Stimulated activated naive CD8-positive, alpha-beta T cell treated with anti-CD3 and anti-CD28 coated beads, Interleukin-15, Interleukin-2, amounts not matched to agents 100 U/mL and 50 U/mL, for 24 hours (primary cell): ENCODE measurements at regions not wholly inside any gene's neighbourhood (a gene's known extent, or its start where the extent isn't known, plus 50 kb on each side); places are given as distances from the start of the nearest gene placed in this dataset.
A peak's percentile ranks its signal among the peaks of the same experiment; 100 is the strongest.

ENCODE experiments used
- ATAC-seq: fragments of 150-1000 bp; cut with Tn5 transposase; one replicate; pipeline ENCODE4 v1.10.0; 2021
- DNase-seq: peaks from one replicate; pipeline ENCODE4 v3.0.0; 2021

- no peak for ATAC-seq
- DNase-seq, result no peak
Observed at GRCh38 chr4:181272422-181272821, 970.8 kb upstream of the TENM3 start.

GRCh38 chr4:181278941-181279340, 964.3 kb upstream of the TENM3 start:
- DNase-seq, result no peak
- ATAC-seq, result no peak

GRCh38 chr4:181281451-181281850, 961.8 kb upstream of the TENM3 start:
- ATAC-seq, result no peak
- no peak for DNase-seq

- ATAC-seq (no peak), DNase-seq (no peak)
Observed at GRCh38 chr4:181289198-181289597, 954.0 kb upstream of the TENM3 start.

GRCh38 chr4:181291615-181292014, 951.6 kb upstream of the TENM3 start:
- ATAC-seq (no peak), DNase-seq (no peak)

GRCh38 chr4:181293014-181293413, 950.2 kb upstream of the TENM3 start:
- no peak for ATAC-seq
- no peak for DNase-seq

- no peak for ATAC-seq
- no peak for DNase-seq
Observed at GRCh38 chr4:181293541-181293940, 949.7 kb upstream of the TENM3 start.

GRCh38 chr4:181294421-181294820, 948.8 kb upstream of the TENM3 start:
- DNase-seq, result no peak
- no peak for ATAC-seq

GRCh38 chr4:181301735-181302710, 941.2 kb upstream of the TENM3 start:
- no peak for ATAC-seq
- DNase-seq, result peak; percentile 39

GRCh38 chr4:181307824-181308223, 935.4 kb upstream of the TENM3 start:
- no peak for ATAC-seq
- DNase-seq, result no peak

GRCh38 chr4:181308476-181309312, 934.5 kb upstream of the TENM3 start:
- no peak for ATAC-seq
- DNase-seq, result no peak

- no peak for ATAC-seq
- no peak for DNase-seq
Observed at GRCh38 chr4:181312066-181312465, 931.1 kb upstream of the TENM3 start.

- ATAC-seq, result no peak
- DNase-seq, result no peak
Observed at GRCh38 chr4:181319629-181320028, 923.6 kb upstream of the TENM3 start.

GRCh38 chr4:181323061-181323460, 920.1 kb upstream of the TENM3 start:
- DNase-seq, result no peak

GRCh38 chr4:181330654-181331201, 912.5 kb upstream of the TENM3 start:
- DNase-seq (no peak), ATAC-seq (no peak)

More at GRCh38 chr4:181323061-181323460, 920.1 kb upstream of the TENM3 start:
- no peak for ATAC-seq

GRCh38 chr4:181331214-181331613, 912.0 kb upstream of the TENM3 start:
- DNase-seq (no peak), ATAC-seq (no peak)

- ATAC-seq (no peak), DNase-seq (no peak)
Observed at GRCh38 chr4:181345931-181346330, 897.3 kb upstream of the TENM3 start.

- ATAC-seq, result no peak
- no peak for DNase-seq
Observed at GRCh38 chr4:181350615-181351415, 892.4 kb upstream of the TENM3 start.

GRCh38 chr4:181364504-181364903, 878.7 kb upstream of the TENM3 start:
- ATAC-seq (no peak), DNase-seq (no peak)

GRCh38 chr4:181365671-181366070, 877.5 kb upstream of the TENM3 start:
- ATAC-seq (no peak), DNase-seq (no peak)

GRCh38 chr4:181372014-181372413, 871.2 kb upstream of the TENM3 start:
- DNase-seq, result no peak
- ATAC-seq, result no peak

- ATAC-seq (no peak), DNase-seq (no peak)
Observed at GRCh38 chr4:181376058-181376457, 867.1 kb upstream of the TENM3 start.
